SIG-M5 (cell line): ENCODE measurements at regions not wholly inside any gene's neighbourhood (a gene's known extent, or its start where the extent isn't known, plus 50 kb on each side); places are given as distances from the start of the nearest gene placed in this dataset.
"Not testable (repeated sequence)": the region's sequence is repeated elsewhere in the genome, so short reads cannot be mapped to it uniquely, and the experiment has no call there.

Source experiments
- DNase-seq: peaks from one replicate; lab custom pipeline; 2025; lab: John Stamatoyannopoulos, UW

GRCh38 chr5:152608458-152608857, 203.4 kb upstream of the NMUR2 start:
- no peak for DNase-seq

GRCh38 chr5:152619756-152620155, 214.7 kb upstream of the NMUR2 start:
- no peak for DNase-seq

DNA sequence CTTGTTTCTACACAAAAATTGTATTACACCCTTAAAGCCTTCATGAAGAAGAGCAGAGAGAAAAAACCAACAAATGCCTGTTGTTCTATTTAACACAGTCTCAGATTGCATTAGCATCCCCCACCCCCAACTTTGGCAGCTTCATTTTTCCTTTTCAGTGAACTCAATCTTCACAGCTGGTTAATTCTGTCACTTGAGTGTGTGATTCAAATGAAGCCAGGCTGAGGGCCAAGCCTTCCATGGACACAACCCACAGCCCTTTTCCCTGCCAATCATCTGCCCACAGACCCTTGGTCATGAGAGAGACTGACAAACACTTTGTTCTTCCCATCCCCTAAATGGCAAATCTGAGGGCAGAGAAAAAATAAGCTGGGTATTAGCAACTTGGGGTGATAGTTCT, 217.5 kb upstream of the NMUR2 start:
- DNase-seq, result no peak

DNA sequence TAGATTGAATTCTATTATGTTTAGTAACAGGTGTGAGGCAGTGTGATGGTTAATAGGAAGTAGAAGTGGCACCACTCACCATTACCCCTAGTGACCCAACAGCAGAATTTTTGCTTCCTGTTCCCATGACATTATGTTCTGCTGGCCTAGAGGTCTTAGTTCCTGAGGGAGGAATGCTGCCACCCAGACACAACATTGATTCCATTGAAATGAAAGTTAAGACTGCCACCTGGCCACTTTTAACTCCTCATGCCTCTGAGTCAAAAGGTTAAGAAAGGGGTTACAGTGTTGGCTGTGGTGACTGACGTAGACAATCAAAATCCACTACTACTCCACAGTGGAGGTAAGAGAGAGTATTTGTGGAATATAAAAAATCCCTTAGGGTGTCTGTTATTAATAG, 218.9 kb upstream of the NMUR2 start:
- DNase-seq, result no peak

GRCh38 chr5:152625696-152626095, 220.6 kb upstream of the NMUR2 start:
- no peak for DNase-seq

DNA sequence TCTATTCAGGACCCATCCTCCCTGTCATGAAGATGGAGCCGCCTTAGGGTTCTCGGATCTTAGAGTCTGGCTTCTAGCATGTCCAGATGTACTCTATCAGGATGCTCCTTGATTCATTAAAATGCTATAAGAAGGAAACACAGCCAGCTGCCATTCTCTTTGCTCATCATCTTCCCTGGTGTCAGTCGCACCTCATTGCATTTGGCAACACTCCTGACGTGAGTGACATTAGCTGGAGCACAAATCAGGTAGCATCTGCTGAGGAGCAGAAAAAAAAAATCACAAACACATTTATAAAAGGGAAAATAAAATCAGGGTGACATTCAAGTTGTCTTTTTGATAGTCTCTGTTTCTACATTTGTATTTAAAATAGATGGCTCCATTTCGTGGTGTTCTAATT, 226.1 kb upstream of the NMUR2 start:
- DNase-seq, result no peak

GRCh38 chr5:152632360-152632759, 227.3 kb upstream of the NMUR2 start:
- DNase-seq, result no peak

DNA sequence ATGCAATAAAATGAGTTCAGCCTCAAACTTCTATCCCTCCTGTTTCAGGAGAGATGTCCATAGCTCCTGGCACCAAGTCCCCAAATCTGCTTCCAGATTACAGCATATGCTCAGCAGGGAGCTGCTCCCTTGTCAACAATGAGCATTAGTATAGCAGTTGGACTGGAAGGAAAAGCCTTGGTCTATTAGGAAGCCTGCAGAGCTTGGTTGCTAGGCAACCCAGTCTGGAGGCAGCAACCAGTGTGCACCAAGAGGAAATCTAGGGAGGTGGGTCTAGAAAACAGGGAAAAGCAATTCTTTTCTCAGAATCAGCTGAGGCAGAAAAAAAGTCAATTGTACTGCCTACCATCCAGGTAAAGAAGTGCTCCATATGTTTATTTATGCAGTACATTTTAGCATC, 229.5 kb upstream of the NMUR2 start:
- DNase-seq, result no peak

DNA sequence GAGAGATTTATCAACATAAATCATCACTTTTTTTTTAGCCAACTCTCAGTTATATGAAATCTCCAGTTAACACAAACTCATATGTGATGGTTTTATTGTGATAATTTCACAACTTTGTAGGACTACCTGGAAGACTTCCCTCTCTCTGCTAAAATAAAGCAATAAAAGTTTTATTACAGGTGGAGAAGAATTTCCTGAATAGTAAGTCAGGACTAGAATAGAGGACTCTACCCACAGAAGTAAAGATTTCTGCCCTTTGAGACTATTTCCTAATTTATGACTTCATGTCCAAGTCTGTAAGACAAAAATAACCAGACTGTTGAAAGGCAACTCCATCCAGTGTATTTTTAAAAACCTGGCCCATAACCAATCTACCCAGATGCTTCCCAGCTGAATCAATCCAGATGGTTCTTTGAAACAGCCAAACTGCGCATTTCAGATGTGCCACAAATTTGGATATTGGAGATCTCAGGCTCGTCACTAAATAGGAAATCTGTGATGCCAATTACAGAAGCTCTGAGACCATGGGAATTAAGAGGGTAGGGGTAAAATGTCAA, 234.0 kb upstream of the NMUR2 start:
- no peak for DNase-seq

DNA sequence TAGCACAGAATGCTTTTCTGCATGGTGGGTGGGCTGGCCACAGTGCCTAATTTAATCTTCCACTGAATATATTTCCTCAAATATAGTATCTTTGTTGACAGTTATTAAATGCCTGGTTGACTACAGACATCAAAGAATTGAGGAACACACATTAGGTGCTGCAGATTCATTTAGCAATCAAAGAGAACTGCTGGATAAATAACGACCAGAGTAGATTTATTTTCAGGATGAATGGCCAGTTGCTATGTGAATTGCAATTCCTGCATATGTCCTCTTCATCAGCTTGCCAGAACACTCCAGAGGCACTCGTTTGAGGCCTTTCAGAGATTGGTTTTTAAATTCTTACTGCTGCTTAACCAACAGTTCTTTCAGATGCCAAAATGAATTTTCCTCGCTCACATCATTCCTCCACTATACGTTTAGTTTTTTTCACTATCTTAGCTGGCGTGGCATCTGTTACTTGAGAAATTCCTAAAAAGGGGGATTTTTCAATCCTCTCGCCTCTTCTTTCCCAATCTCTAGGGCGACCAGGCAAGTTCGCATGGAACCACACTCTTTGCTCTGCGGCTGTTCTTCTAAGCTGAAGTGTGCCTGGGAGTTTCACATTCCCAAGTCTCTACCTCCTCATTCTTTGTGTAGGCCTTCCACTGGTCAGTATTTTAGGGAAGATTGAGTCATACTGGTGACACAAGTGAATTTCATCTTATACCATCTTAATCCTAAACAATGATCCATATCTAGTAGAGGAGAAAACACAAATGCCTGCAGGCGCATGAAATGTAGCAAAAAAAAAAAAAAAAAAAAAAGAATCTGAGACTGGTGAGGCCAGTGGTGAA, 237.1 kb upstream of the NMUR2 start:
- no peak for DNase-seq

GRCh38 chr5:152642880-152643279, 237.8 kb upstream of the NMUR2 start:
- no peak for DNase-seq

- no peak for DNase-seq
Measured at GRCh38 chr5:152644029-152644728, 239.1 kb upstream of the NMUR2 start.

DNA sequence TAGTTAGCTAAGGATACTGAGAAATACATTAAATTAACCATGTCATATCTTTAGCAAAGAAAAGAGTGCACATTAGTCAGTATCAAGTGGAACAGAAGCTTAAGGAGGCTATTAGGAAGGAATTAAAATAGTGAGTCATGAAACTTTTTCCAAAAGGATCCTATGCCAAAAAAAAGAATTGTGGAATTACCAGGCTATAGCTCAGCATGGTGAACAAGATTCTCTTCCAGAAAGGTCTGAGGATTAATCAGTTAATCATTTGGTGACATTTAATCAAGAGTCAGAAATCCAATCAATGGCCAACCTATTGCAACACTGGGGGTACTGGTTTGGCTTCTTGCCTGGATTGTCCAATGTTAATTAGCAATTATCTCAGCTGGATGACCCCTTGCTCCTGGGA, 244.5 kb upstream of the NMUR2 start:
- no peak for DNase-seq

DNA sequence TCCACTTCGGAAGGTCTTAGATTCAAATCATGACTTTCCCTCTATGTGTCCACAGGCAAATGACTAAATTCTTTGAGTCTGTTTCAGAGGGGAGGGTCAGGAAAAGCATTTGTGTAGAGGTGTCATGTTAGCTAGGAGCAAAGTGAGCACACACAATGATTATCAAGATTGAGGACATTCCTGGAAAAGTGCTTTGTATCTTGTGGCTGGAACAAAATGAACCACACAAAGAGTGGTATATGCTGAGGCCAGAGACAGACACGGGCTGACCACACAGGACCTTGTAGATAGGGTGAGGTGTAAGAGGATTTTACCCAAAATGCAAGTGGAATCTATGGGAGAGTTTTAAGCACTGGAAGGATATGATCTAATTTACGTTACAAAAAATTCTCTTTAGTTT, 245.3 kb upstream of the NMUR2 start:
- DNase-seq, result no peak

GRCh38 chr5:152659470-152659869, 254.4 kb upstream of the NMUR2 start:
- not testable (repeated sequence) for DNase-seq

- DNase-seq, result no peak
Measured at GRCh38 chr5:152673601-152674000, 268.5 kb upstream of the NMUR2 start.

- no peak for DNase-seq
Measured at GRCh38 chr5:152674403-152674802, 269.3 kb upstream of the NMUR2 start.

GRCh38 chr5:152676196-152676595, 271.1 kb upstream of the NMUR2 start:
- no peak for DNase-seq

GRCh38 chr5:152683205-152683604, 278.1 kb upstream of the NMUR2 start:
- no peak for DNase-seq

GRCh38 chr5:152686931-152687330, 281.9 kb upstream of the NMUR2 start:
- no peak for DNase-seq

GRCh38 chr5:152688561-152689249, 283.6 kb upstream of the NMUR2 start:
- no peak for DNase-seq

GRCh38 chr5:152689250-152689711, 284.2 kb upstream of the NMUR2 start:
- DNase-seq, result no peak

DNA sequence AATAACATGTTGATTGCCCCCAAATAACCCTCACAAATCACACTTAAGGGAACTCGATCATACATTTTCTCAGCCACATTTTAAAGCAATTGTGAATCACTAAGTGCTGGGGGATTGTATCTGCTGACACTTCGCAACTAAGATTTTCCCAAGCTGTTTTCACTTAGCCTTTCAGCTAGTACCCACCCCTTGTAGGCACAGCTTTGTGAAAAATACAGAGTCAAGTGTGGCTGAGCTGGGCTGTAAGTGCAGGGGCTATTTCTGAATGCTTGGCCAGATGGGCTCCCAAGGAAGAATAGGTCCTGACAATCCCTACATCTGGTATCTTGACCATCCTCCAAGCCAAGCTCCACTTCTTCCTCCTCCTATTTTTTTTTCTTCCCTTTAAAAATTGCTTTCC, 289.2 kb upstream of the NMUR2 start:
- DNase-seq, result no peak
